GM18858 (cell line): ENCODE measurements at regions not wholly inside any gene's neighbourhood (a gene's known extent, or its start where the extent isn't known, plus 50 kb on each side); places are given as distances from the start of the nearest gene placed in this dataset.
"Not testable (repeated sequence)": the region's sequence is repeated elsewhere in the genome, so short reads cannot be mapped to it uniquely, and the experiment has no call there.

Source experiments
- ATAC-seq: cut with Tn5 transposase; IDR thresholded peaks from one replicate; pipeline ENCODE4 v1.9.1; 2021; ENCODE audit not compliant: unreplicated experiment

DNA sequence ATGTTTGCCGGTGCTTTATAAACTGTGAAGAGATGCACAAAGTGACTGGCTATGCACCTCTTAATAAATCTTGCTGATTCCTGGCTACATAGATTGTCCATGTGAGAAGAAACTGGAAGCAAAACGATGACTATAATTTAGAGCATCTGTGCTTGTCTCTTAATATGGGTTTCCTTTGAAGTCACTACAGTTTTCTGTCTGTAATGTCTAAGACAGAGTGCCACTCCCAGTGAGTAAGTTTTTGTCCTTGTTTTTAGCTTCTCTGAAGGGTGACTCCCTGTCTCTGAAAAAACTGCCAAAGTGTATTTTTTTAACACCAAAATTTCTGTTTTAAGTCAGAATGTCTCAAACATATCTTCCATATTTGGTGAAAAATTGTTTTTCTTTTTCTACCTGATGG is 175.1 kb downstream of the FASLG start:
- no peak for ATAC-seq

DNA sequence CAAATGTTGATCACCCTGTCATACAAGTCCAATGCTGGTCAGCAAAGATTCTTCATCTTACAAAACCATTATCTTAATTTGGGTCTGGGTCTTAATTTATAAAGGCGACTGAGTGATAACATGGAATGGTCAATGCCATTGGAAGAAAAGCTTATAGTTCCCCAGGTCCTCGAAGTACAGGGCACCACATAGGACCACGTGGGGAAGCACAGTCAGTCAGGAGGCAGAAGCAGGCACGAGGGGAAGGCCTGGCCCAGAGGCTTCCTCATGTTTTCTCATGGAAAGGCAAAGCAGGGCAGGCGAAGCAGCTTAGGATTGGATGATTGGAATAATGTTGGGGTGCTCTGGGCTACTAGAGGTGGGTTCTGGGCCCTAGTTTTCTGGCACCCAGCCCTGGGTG is 175.7 kb downstream of the FASLG start:
- ATAC-seq, result no peak

DNA sequence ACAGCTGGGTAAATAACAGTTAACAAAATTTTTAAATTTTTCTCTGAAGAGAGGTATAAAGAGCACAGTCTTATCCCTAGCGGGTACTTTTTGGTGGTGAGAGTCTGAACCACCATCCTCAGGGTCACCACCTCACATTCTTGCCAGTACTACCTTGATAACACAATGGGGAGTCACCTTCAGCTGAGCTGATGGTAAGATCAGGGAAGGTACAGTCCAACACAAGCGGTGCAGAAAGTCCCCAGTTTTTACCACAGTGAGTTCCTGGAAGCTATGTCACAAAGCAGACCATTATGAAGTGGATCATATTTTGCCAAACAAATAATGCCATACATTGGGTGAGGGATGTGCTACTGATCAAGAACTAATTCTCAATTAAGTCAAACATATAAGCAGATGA is 176.9 kb downstream of the FASLG start:
- ATAC-seq, result no peak

DNA sequence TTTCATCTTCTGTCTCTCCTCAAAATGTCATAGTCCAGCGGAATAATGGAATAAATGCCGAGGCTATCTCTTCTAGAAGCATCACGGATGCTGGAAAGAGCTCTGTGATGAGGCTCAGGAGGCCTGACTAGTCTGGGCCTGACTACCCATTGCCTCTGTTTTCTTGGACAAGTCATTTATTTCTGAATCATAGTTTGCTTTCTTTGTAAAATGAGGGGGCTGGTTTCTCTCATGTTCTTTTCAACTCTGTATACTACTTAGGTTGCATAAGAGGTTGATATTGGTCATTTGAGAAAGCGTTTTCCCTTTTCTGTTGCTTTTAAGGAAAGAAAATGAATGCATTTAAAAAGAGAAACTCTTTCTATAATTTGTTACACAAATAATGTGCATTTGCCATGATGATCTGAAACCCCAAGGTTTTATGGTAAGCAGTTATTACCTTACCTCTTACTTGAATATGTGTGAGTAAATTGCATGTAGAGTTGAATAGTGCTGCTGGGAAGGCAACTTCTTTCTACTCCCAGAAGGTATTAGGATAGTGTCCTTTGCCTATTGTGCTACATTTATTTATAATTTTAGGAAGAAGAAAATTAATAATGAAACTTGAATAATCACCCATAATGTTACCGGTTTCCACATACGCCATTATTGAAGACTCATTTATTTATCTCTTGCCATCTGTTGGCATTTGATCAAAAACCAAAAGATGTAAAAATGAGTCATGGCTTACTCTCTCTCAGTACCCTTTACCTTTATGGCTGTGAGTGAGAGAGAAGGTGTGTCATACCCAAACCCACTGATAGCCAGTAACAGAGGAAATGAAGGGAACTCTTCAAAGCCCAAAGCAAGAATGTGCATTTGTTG is 179.1 kb downstream of the FASLG start:
- no peak for ATAC-seq

DNA sequence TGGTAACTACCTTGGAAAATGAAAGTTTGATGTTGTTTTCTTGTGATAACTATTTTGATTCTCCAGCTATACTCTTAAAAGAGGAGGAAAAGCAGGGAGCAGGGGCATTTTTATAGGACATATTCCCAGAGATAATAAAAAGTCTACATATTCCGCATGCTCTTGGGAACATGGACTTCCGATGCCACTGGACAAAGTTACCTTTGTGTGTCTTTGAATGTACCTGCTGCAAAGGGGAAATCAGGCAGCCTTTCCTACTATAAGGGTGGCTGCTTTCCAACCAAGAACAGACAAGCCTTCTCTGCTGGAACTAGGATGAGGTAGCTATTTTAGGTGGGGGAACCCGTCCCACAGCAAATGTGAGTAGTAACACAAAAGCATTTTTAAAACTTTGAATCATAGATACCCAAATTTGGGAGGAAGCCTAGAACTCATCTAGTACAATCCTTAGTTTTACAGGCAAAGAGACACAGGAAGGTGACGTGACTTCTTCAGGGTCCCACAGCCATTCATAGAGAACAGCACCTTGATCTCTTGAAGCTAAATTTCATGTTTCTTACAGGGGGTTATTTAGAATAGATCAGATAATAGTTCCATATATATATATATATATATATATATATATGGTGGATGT is 179.9 kb downstream of the FASLG start:
- no peak for ATAC-seq

DNA sequence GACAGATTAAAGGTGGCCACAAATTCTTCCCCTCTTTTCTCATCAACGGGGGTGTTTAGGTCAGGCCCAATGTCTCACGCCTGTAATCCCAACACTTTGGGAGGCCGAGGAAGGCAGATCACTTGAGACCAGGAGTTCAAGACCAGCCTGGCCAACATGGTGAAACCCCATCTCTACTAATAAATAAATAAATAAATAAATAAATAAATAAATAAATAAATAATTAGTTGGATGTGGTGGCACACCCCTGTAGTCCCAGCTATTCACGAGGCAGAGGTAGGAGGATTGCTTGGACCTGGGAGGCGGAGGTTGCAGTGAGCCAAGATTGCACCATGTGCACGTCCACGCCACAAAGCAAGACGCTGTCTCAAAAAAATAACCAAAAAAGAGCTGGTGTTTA is 180.7 kb downstream of the FASLG start:
- ATAC-seq, result not testable (repeated sequence)

DNA sequence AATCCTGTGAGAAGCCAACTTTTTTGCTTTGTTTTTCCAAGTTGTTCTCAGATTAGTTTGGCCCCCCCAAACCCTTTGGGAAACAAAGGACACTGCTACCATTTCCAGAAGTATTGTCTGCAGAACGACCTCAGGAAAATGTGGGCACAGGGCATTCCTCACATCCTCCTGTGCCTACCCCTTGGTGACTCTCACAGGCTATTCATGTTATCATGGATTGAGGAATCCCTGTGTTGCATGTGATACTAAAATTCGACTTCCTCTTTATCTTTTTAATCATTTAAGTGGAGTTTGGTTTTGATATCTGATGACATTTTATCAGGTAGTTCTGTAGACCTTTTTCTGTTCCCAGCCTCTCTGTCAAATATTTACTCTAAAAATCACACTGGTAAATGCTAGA is 184.5 kb downstream of the FASLG start:
- ATAC-seq, result no peak

DNA sequence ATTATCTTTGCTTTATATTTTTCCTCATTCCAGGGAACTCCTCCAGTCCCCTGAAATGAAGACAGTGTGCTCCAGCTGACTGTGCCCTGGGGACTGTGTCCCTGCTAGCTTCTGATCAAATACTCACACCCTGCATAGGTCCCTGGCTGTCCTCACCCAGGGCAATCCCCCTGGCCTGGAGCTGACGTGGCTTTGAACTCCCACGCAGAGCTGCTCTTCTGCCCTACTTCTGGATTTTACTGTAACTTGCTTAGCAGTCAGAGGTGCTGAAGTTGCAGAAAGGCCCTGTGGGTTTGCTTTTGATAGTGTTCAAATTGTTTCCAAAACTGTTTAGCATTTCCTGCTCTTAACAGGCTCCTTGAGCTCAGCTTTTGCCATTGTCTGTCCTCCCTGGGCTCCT is 186.5 kb downstream of the FASLG start:
- ATAC-seq, result no peak

DNA sequence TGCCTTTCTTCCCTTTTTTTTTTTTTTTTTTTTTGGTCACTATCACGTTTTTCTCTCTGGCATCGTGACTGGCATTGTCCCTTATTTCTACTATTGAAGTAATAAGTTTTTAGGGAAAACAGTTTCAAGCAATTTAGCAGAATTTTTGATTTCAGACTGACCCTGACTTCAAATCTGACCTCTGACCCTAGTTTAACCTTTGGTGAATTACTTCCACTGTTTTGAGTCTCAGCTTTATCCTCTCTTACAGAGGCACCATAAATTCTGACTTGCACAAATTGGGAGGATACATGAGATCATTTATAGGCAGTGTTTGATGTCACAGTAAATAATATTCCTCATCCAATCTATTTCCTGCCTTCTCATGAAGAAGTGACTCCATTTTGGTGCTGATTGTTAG is 187.0 kb downstream of the FASLG start:
- ATAC-seq, result no peak

DNA sequence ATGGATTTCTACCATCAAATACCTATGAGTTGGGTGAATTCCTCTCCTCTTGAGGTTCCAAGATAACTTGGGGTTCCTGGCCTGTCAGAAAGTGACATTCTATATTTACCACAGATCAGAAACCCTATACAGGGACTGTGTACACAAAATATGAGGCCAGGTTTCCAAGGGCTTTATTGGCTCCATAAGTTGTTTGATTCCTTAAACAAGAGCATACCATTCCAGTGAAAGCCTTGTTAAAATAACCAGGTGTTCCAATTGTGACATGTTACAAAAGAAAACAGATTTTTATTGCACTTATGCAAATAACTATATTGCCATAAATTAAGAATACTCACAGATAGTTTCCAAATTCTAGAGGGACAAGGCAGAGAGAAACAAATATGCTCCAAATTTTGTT is 188.9 kb downstream of the FASLG start:
- not testable (repeated sequence) for ATAC-seq

DNA sequence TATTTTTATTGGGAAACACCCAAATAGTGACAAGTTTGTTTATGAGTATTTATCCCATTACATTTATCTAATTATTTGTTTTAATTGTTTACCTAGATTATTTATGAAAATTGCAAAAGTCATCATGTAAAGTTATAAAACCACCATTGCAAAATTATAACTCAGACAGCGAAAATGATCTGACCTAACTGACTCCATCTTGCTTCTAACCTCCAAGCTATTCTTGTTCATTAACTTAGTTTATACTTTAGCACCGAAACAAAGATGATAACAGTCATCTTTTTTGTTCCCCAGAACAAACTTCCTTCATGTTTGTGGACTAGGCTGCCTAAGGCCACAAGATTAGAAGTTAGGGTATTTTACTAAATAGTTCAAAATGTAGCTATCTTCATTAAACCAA is 190.8 kb downstream of the FASLG start:
- ATAC-seq, result no peak

DNA sequence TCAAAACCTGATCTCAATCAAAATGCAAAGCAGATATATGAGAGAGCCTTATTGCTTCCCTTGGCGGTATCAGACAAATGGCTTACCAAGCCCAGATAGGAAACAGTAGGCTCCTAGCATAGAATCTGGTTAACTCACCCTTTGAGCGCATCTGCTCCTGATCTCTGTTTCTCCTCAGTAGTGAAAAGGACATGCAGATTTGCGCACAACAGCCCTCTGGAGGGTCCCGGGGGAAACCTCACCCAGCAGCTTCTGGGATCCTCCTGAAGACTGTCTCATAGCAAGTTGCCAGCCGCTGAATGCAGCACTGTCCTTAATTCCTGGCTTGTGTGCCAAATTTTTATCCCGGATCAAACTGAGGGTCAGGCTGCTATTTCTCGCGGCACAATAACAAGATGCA is 192.2 kb downstream of the FASLG start:
- no peak for ATAC-seq

DNA sequence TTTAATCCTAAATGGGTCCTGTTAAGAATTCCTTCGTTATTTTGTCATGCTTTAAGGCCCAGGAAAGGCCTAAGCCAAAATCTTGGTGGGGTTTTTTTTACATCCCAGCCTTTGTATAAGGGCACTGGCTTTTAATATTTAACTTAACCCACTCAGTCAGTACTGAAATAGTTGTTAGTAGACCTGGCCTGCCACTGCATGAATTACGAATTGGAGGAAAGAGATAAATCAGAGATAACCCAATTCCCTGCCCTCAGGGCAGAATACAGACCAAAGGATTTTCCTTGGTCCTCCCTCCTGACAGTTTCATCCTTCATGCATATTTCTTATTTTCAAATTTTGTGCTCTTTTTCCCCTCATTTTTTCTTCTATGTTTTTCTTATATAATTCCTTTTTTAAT is 193.0 kb downstream of the FASLG start:
- ATAC-seq, result no peak

DNA sequence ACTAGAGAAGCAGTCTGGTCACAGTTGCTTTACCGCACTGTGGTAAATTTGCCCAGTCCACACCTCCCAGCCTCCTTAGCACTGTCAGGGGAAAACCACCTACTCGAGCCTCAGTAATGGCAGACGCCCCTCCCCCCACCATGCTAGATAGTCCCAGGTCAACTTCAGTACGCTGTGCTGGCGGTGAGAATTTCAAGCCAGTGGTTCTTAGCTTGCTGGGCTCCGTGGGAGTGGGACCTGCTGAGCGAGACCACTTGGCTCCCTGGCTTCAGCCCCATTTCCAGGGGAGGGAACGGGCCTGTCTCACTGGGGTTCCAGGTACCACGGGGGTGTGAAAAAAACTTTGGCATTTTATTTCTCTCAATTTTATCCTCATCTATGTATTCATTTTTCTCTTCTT is 194.8 kb downstream of the TNFSF18 start:
- ATAC-seq, result not testable (repeated sequence)

DNA sequence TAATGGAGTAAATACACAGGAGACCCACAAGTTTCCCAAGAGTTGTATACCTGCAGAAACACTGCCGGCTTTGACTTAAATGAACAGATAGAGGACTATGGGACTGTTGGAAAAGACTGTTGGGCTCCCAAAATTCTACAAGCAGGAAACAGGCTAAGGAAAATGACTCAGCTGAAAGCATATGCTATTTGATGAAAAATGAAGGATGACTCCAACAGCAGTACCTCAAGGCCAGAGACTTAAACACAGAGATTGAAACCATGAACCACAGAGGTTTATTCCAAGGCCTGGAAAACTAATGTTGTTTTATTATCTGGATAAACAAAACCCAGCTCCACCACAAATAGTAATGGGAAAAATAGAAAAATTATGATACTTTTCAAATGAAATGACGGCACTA is 187.7 kb downstream of the TNFSF18 start:
- ATAC-seq, result no peak

DNA sequence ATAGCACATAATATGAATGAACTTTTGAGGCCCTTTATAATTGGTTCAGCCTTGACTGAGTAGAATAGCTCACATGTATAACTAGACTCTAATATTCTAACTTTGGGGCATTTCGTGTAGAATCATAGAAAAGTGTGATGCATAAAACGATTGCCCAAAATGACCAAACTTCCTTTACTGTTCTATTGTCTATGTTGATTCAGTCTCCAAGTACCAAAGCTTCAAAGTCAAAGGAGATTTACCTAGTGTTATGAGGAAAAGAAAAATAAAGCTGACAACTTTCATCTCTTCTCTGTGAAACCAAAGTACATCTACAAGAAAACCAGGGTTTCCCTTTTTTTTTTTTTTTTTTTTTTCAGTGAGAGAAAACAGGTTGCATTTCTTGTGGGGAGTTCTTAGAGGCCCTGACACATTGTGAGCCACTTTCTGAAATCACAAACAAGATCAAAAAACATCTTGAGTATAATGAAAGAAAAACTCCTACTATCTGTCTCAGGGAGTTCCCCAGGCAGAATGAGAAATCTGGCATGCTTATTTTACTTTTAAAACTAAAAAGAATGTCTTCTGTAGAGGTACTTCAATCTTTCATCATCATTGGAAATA is 183.4 kb downstream of the TNFSF18 start:
- no peak for ATAC-seq

DNA sequence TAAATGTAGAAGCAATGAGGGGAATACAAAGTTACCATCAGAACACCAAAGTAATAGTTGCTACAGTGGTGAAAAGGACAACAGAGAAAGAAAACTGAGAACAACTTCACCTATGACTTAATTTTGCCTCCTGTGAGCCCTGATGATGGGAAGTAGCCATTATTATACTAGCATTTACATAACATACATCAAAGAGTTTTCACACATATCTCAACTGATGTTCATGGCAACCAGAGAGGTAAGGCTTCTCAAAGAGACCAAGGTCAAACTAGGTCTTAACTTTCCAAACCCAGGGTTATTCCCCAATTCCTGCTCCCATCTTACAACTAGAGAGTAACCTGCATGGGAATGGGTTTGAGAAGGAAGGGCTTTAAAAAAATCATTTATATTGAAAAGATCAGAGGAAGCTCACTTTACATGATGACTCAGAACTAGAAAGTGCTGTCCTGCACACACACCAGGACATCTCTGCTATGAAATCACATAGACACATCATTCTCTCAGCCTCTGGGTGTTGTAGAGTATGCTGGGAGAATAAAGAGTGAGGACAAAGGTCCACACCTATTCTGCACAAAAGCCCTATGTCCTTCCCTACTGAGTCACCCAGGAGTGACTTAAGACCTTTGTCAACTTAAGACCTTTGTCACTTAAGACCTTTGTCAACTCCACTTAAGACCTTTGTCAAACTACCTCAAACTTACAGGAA is 179.7 kb downstream of the TNFSF18 start:
- no peak for ATAC-seq

DNA sequence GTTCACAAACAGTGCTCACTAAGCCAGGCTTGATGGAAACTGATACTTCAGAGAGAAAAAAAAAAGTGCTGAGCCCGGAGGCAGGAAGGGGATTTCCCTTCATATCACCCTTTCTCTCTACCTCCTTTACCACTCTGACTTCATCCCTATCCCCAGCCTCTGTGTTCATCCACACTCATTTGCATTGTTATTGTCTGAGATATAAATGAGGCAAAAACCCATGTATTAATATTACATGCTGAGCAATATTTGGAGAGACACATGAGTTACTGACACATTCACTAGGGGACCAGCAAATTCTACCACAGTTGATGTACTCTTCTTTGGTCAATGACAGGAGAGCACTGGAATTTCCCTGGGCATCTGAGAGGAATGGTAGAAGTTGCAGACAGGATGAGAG is 175.8 kb downstream of the TNFSF18 start:
- no peak for ATAC-seq

DNA sequence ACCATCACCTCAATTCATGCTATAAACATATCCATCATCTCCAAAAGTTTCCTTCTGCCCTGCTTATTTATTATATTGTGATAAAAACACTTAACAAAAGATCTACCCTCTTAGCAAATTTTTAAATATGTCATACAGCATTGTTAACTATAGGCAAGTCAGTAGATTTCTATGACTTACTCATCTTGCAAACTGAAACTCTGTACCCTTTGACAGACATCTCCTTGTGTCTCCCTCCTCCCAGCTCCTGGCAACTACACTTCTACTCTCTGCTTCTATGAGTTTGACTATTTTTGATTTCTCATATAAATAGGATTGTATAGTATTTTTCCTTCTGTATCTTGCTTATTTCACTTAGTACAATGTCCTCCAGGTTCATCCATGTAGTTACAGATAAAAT is 174.8 kb downstream of the TNFSF18 start:
- no peak for ATAC-seq

DNA sequence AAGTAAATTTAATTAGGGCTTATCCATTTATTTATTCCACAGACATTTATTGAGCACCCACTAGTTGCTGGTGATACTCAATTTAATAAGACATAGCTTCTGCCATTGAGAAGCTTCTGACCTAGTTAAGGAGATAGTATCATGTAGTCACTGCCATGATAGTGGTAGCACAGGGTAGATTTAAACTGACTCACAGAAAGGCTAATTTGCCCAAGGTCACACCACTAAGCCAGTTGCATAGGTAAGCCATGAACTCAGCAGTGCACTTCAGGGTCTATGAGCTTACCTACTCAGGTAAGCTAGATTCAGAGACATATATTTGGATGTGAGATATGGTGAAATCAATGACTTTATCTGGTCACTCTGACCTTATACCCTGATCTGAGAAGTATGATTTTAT is 168.4 kb downstream of the TNFSF18 start:
- ATAC-seq, result no peak

DNA sequence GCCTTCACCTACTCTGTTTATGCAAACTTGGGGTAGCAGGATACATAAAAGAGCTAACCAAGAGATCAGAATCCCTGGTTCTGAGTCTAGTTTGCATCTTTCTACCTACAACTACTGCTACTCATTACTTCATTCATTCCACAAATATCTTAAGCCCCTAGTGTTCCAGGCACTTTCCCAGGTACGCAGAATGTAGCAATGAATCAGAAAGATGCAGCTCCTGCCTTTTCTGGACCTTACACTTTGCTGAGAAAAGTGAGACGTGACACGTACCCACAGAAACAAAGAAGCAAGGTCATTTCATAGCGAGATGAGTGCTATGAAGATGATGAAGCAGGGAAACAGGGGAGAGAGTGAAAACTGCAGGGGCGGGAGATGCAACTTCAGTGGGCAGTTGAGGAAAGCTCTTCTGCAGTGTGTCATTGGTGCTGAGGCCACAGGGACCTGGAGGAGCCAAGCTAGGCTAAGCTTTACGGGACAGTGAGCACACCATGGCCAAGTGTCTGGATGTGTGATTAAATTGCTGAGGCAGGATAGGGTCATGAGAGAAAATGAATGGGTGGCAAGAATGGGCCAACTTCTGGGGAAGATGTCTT is 167.9 kb downstream of the TNFSF18 start:
- no peak for ATAC-seq
